Choroid plexus epithelial cell (primary cell): ENCODE measurements at regions not wholly inside any gene's neighbourhood (a gene's known extent, or its start where the extent isn't known, plus 50 kb on each side); places are given as distances from the start of the nearest gene placed in this dataset.

Experiments
- DNase-seq: peaks from one replicate; pipeline ENCODE4 v3.0.0-alpha.2; 2010; ENCODE audit warnings: low read depth
- H3K4me3 ChIP-seq: 2 replicates; pipeline ENCODE4 v1.5.1; 2011; ENCODE audit warnings: low read depth, mild to moderate bottlenecking, control low read depth, low read length, moderate library complexity
- TF ChIP-seq, protein P1 (sequence below): conservative IDR thresholded peaks from 2 replicates; pipeline ENCODE4 v1.5.1; 2011; ENCODE audit warnings: low read depth, mild to moderate bottlenecking, control low read depth, inconsistent platforms, low read length, moderate library complexity

DNA sequence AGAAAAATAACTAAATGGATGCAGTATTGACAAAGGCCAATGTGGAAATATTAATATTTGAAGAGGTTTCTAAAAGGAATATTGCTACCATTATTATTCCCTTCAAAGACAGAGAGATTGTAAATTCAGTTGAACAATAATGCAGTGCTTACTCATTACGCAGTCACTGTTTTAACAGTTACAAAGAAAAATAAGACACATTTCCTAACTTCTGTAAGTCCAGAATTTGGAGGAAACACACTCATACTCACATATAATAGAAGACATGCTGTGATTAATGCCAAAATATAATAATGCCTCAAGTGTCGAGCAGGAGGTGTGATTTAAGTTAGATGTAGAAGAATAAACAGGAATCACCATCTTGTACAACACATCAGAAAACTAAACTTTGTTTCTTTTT lies 389.2 kb downstream of the FBXO15 start:
- H3K4me3 ChIP-seq, result no peak overlapping the region
- DNase-seq, result no peak
- TF ChIP-seq, protein P1, sequence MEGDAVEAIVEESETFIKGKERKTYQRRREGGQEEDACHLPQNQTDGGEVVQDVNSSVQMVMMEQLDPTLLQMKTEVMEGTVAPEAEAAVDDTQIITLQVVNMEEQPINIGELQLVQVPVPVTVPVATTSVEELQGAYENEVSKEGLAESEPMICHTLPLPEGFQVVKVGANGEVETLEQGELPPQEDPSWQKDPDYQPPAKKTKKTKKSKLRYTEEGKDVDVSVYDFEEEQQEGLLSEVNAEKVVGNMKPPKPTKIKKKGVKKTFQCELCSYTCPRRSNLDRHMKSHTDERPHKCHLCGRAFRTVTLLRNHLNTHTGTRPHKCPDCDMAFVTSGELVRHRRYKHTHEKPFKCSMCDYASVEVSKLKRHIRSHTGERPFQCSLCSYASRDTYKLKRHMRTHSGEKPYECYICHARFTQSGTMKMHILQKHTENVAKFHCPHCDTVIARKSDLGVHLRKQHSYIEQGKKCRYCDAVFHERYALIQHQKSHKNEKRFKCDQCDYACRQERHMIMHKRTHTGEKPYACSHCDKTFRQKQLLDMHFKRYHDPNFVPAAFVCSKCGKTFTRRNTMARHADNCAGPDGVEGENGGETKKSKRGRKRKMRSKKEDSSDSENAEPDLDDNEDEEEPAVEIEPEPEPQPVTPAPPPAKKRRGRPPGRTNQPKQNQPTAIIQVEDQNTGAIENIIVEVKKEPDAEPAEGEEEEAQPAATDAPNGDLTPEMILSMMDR, result no peak

GRCh38 chr18:73756256-73757091 lies 391.2 kb downstream of the FBXO15 start:
- TF ChIP-seq, protein P1, result no peak
- peak; percentile 69 for DNase-seq
- H3K4me3 ChIP-seq, result no peak overlapping the region

GRCh38 chr18:73752965-73753364 lies 394.7 kb downstream of the FBXO15 start:
- peak; percentile 61 for DNase-seq
- TF ChIP-seq, protein P1, result no peak
- no peak overlapping the region for H3K4me3 ChIP-seq

GRCh38 chr18:73752546-73752945 lies 395.1 kb downstream of the FBXO15 start:
- TF ChIP-seq, protein P1, result no peak
- no peak overlapping the region for H3K4me3 ChIP-seq
- DNase-seq, result peak; percentile 67

- H3K4me3 ChIP-seq, result no peak overlapping the region
- no peak for DNase-seq
- TF ChIP-seq, protein P1, result no peak
These were observed 397.6 kb downstream of the FBXO15 start for GRCh38 chr18:73750052-73750451.

DNA sequence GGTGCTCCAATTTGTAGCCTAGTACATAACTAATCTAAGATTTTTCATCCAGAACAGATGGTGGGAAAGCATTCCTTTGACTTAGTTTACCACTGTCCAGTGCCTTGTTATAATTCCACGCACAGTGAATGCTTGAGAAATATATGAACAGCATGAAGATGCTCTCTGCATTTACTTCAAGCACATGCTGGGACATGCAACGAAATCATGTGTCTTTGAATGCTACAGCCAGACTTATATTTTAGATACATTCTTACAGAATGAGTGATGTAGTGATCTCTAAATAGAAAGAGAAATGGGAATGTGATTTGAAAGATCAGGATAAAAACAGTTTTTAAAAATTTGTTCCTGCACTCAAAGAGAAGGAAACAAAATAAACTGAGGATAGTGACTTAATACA lies 398.3 kb downstream of the FBXO15 start:
- no peak for DNase-seq
- TF ChIP-seq, protein P1, result no peak
- H3K4me3 ChIP-seq, result no peak overlapping the region

- TF ChIP-seq, protein P1, result no peak
- DNase-seq, result no peak
- H3K4me3 ChIP-seq, result no peak overlapping the region
These were observed 398.9 kb downstream of the FBXO15 start for GRCh38 chr18:73748731-73749130.
